Neural cell (in vitro differentiated cells): ENCODE measurements at regions not wholly inside any gene's neighbourhood (a gene's known extent, or its start where the extent isn't known, plus 50 kb on each side); places are given as distances from the start of the nearest gene placed in this dataset.

ENCODE experiments used
- H2AFZ ChIP-seq: fragments of 200-600, 300-800 bp; sonication (generic), shearing (Covaris generic); 2 replicates; pipeline ENCODE4 v1.6.0; 2014; ENCODE audit warnings: low read depth, mild to moderate bottlenecking, antibody characterized with exemption, low read length, moderate library complexity
- H3F3A ChIP-seq: fragments of 200-600 bp; shearing (Covaris generic); 2 replicates; pipeline ENCODE4 v1.6.1; 2016; ENCODE audit warnings: mild to moderate bottlenecking, moderate library complexity, mixed read lengths, antibody characterized with exemption, low read length; ENCODE audit not compliant: insufficient read depth, poor library complexity, severe bottlenecking
- H3K27ac ChIP-seq: fragments of 200-600, 300-800 bp; sonication (generic), shearing (Covaris generic); 2 replicates; pipeline ENCODE4 v1.5.1; 2014; ENCODE audit warnings: mild to moderate bottlenecking, low read length, moderate library complexity
- H3K27me3 ChIP-seq: fragments of 300-800, 200-600 bp; sonication (generic), shearing (Covaris generic); 2 replicates; pipeline ENCODE4 v1.6.0; 2014; ENCODE audit warnings: mild to moderate bottlenecking, low read depth, low read length, moderate library complexity; ENCODE audit not compliant: insufficient read depth
- H3K36me3 ChIP-seq: fragments of 300-800, 200-600 bp; sonication (generic), shearing (Covaris generic); 2 replicates; pipeline ENCODE4 v1.5.1; 2014; ENCODE audit warnings: mild to moderate bottlenecking, antibody characterized with exemption, low read length, moderate library complexity; ENCODE audit not compliant: insufficient read depth
- H3K4me2 ChIP-seq: fragments of 300-800, 200-600 bp; sonication (generic), shearing (Covaris generic); 2 replicates; pipeline ENCODE4 v1.6.0; 2014; ENCODE audit warnings: mild to moderate bottlenecking, low read length
- H3K4me3 ChIP-seq: fragments of 300-800, 200-600 bp; sonication (generic), shearing (Covaris generic); 2 replicates; pipeline ENCODE4 v1.5.1; 2014; ENCODE audit warnings: mild to moderate bottlenecking, low read length, moderate library complexity
- H3K79me2 ChIP-seq: fragments of 200-600 bp; shearing (Covaris generic); replicated peaks from 2 replicates; pipeline ENCODE4 v1.6.0; 2014; ENCODE audit warnings: mild to moderate bottlenecking, low read length, moderate library complexity; ENCODE audit not compliant: insufficient read depth
- H3K9ac ChIP-seq: fragments of 300-800, 200-600 bp; sonication (generic), shearing (Covaris generic); 2 replicates; pipeline ENCODE4 v1.6.1; 2016; ENCODE audit warnings: mild to moderate bottlenecking, low read length, mixed read lengths
- H3K9me2 ChIP-seq: fragments of 200-600 bp; shearing (Covaris generic); 2 replicates; pipeline ENCODE4 v1.6.1; 2016; ENCODE audit warnings: mild to moderate bottlenecking, low read length, mixed read lengths; ENCODE audit not compliant: insufficient read depth
- H3K9me3 ChIP-seq: fragments of 200-600, 300-800 bp; sonication (generic), shearing (Covaris generic); 2 replicates; pipeline ENCODE4 v1.6.1; 2016; ENCODE audit warnings: mild to moderate bottlenecking, mixed run types, low read length, moderate library complexity, mixed read lengths
- H4K20me1 ChIP-seq: fragments of 200-600 bp; shearing (Covaris generic); 2 replicates; pipeline ENCODE4 v1.6.1; 2016; ENCODE audit warnings: mild to moderate bottlenecking, mixed run types; ENCODE audit not compliant: insufficient read depth
- EP300 ChIP-seq: fragments of 450-650 bp; conservative IDR thresholded peaks from 2 replicates; pipeline ENCODE4 v1.6.1; 2014; ENCODE audit warnings: antibody characterized with exemption, mild to moderate bottlenecking, moderate library complexity; ENCODE audit not compliant: poor library complexity, severe bottlenecking
- EZH2 ChIP-seq: fragments of 200-600, 300-800 bp; shearing (Covaris generic), sonication (generic); IDR thresholded peaks from 2 replicates; pipeline ENCODE4 v1.6.1; 2014; ENCODE audit warnings: antibody characterized with exemption, low read length, borderline replicate concordance, mild to moderate bottlenecking; ENCODE audit not compliant: insufficient read depth, poor library complexity, severe bottlenecking
- MXI1 ChIP-seq: fragments of 450-650 bp; conservative IDR thresholded peaks from 2 replicates; pipeline ENCODE4 v1.6.1; 2014; ENCODE audit warnings: antibody characterized with exemption, mild to moderate bottlenecking; ENCODE audit not compliant: poor library complexity, severe bottlenecking
- POLR2AphosphoS5 ChIP-seq: IDR thresholded peaks from 2 replicates; pipeline ENCODE4 v1.6.1; 2012
- RAD21 ChIP-seq: fragments of 450-650 bp; conservative IDR thresholded peaks from 2 replicates; pipeline ENCODE4 v1.6.1; 2014; ENCODE audit warnings: antibody characterized with exemption, mild to moderate bottlenecking, moderate library complexity
- SMC3 ChIP-seq: fragments of 450-650 bp; conservative IDR thresholded peaks from 2 replicates; pipeline ENCODE4 v1.6.1; 2014; ENCODE audit warnings: antibody characterized with exemption, mild to moderate bottlenecking, moderate library complexity; ENCODE audit not compliant: poor library complexity
- TAF1 ChIP-seq: IDR thresholded peaks from 2 replicates; pipeline ENCODE4 v1.6.1; 2012; ENCODE audit warnings: low read depth
- TF ChIP-seq, protein P1 (sequence below): fragments of 450-650 bp; IDR thresholded peaks from 2 replicates; pipeline ENCODE4 v1.5.1; 2014; ENCODE audit warnings: antibody characterized with exemption, mild to moderate bottlenecking, moderate library complexity; ENCODE audit not compliant: poor library complexity, severe bottlenecking
- TF ChIP-seq, protein P2 (sequence below): IDR thresholded peaks from 2 replicates; pipeline ENCODE4 v1.6.1; 2012; ENCODE audit warnings: borderline replicate concordance

DNA sequence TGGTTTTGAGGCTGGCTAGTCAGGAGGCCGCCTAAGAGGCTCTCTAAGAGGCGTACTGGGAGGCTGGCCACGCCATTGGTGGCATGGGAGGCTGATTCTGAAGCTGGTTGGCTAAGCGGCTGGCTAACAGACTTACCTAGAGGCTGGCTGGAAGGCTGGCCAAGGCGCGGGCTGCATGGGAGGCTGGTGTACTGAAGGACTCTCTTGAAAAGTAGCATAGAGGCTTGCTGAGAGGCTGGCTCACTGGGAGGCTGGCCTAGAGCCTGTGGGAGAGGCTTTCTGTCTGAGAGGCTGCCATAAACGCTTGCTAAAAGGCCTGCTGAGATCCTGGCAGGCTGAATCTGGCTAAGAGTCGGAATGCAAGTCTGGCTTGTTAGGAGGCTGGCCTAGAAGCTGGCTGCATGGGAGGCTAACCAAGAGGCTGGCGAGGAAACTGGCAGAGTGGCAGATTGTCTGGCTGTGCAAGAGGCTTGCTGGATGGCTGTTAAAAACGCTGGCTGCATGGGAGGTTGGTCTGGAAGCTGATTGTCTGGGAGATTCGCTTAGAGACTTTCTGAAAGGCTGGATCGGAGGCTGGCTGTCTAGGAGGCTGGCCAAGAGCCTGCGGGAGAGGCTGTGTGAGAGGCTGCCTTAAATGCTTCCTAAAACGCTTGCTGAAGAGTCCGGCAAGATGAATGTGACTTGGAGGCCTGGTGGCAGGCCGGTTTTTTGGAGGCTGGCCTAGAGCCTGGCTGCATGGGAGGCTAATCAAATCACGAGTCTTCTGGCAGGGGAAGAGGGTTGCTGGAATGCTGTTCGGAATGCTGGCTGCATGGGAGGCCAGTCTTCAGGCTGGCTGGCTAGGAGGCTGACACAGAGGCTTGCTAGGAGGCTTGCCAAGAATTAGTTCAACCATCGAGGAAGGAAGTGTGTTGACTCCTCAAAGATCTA is 134.2 kb downstream of the OR13A1 start:
- TF ChIP-seq SMC3 = no peak
- no peak for TF ChIP-seq MXI1
- H3K9me2 ChIP-seq = no peaks in the 10 kb centered on the region
- no peaks in the 10 kb centered on the region for H3K79me2 ChIP-seq
- H3K9ac ChIP-seq = no peak overlapping the region
- H3K4me3 ChIP-seq = no peak overlapping the region
- H4K20me1 ChIP-seq = no peaks in the 10 kb centered on the region
- H3K9me3 ChIP-seq = no peaks in the 10 kb centered on the region
- no peak overlapping the region for H3K27ac ChIP-seq
- H3K27me3 ChIP-seq = no peaks in the 10 kb centered on the region
- no peak overlapping the region for H2AFZ ChIP-seq
- no peaks in the 10 kb centered on the region for H3F3A ChIP-seq
- no peaks in the 10 kb centered on the region for H3K36me3 ChIP-seq
- no peak overlapping the region for H3K4me2 ChIP-seq

DNA sequence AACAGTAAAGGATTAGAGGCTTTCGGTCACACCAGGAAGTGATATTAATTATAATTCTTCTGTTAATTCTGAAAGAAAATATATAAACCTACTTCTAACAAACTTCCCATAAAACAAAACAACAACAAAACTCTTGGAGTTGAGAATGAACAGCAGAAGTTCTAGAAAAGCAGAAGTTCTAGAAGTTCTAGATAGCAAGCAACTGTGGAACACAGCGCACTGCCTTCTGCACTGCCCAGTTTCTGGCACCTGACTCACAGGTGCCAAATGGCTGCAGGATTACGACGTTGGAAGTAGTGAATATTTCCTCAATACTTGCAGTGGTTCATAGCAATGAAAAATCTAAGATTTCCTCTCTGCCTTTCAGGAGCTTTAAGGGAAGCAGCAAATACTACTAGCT is 132.2 kb downstream of the OR13A1 start:
- Histone ChIP-seq H3K9ac (no peak overlapping the region), H3K27ac (no peak overlapping the region), H3K27me3 (no peaks in the 10 kb centered on the region), H3K9me2 (no peaks in the 10 kb centered on the region), H4K20me1 (no peaks in the 10 kb centered on the region), H3K4me3 (no peak overlapping the region), H3K9me3 (no peaks in the 10 kb centered on the region), H2AFZ (no peak overlapping the region), H3K79me2 (no peaks in the 10 kb centered on the region), H3K4me2 (no peak overlapping the region), H3F3A (no peaks in the 10 kb centered on the region), H3K36me3 (no peaks in the 10 kb centered on the region)
- TF ChIP-seq SMC3 (no peak), EZH2 (no peak), RAD21 (no peak), POLR2AphosphoS5 (no peak), EP300 (no peak), TAF1 (no peak), MXI1 (no peak)
- TF ChIP-seq, protein P1, sequence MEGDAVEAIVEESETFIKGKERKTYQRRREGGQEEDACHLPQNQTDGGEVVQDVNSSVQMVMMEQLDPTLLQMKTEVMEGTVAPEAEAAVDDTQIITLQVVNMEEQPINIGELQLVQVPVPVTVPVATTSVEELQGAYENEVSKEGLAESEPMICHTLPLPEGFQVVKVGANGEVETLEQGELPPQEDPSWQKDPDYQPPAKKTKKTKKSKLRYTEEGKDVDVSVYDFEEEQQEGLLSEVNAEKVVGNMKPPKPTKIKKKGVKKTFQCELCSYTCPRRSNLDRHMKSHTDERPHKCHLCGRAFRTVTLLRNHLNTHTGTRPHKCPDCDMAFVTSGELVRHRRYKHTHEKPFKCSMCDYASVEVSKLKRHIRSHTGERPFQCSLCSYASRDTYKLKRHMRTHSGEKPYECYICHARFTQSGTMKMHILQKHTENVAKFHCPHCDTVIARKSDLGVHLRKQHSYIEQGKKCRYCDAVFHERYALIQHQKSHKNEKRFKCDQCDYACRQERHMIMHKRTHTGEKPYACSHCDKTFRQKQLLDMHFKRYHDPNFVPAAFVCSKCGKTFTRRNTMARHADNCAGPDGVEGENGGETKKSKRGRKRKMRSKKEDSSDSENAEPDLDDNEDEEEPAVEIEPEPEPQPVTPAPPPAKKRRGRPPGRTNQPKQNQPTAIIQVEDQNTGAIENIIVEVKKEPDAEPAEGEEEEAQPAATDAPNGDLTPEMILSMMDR = no peak
- TF ChIP-seq, protein P2, sequence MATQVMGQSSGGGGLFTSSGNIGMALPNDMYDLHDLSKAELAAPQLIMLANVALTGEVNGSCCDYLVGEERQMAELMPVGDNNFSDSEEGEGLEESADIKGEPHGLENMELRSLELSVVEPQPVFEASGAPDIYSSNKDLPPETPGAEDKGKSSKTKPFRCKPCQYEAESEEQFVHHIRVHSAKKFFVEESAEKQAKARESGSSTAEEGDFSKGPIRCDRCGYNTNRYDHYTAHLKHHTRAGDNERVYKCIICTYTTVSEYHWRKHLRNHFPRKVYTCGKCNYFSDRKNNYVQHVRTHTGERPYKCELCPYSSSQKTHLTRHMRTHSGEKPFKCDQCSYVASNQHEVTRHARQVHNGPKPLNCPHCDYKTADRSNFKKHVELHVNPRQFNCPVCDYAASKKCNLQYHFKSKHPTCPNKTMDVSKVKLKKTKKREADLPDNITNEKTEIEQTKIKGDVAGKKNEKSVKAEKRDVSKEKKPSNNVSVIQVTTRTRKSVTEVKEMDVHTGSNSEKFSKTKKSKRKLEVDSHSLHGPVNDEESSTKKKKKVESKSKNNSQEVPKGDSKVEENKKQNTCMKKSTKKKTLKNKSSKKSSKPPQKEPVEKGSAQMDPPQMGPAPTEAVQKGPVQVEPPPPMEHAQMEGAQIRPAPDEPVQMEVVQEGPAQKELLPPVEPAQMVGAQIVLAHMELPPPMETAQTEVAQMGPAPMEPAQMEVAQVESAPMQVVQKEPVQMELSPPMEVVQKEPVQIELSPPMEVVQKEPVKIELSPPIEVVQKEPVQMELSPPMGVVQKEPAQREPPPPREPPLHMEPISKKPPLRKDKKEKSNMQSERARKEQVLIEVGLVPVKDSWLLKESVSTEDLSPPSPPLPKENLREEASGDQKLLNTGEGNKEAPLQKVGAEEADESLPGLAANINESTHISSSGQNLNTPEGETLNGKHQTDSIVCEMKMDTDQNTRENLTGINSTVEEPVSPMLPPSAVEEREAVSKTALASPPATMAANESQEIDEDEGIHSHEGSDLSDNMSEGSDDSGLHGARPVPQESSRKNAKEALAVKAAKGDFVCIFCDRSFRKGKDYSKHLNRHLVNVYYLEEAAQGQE = no peak
